WERI-Rb-1 (cell line): ENCODE measurements at regions not wholly inside any gene's neighbourhood (a gene's known extent, or its start where the extent isn't known, plus 50 kb on each side); places are given as distances from the start of the nearest gene placed in this dataset.

Experiments used
- DNase-seq: peaks from one replicate; pipeline ENCODE4 v3.0.0-alpha.2; 2020
- H3K27ac ChIP-seq: fragments of 250-450 bp; sonication (Bioruptor Pico); 2 replicates; pipeline ENCODE4 v1.5.1; 2020; ENCODE audit warnings: mild to moderate bottlenecking, moderate library complexity
- H3K27me3 ChIP-seq: fragments of 250-450 bp; sonication (Bioruptor Pico); 2 replicates; pipeline ENCODE4 v1.5.1; 2021; ENCODE audit warnings: mild to moderate bottlenecking, low read depth, moderate library complexity; ENCODE audit not compliant: insufficient read depth, severe bottlenecking
- H3K36me3 ChIP-seq: fragments of 250-450 bp; sonication (Bioruptor Pico); 2 replicates; pipeline ENCODE4 v1.5.1; 2020; ENCODE audit warnings: mild to moderate bottlenecking, moderate library complexity
- H3K4me3 ChIP-seq: 2 replicates; pipeline ENCODE4 v1.5.1; 2011; ENCODE audit warnings: low read depth, mild to moderate bottlenecking, control low read depth, low read length
- H3K9me3 ChIP-seq: fragments of 250-450 bp; sonication (Bioruptor Pico); 2 replicates; pipeline ENCODE4 v1.5.1; 2021; ENCODE audit warnings: mild to moderate bottlenecking, moderate library complexity; ENCODE audit not compliant: severe bottlenecking
- TF ChIP-seq, protein P1 (sequence below): IDR thresholded peaks from 2 replicates; pipeline ENCODE4 v1.5.1; 2011; ENCODE audit warnings: low read depth, mild to moderate bottlenecking, control low read depth, inconsistent platforms, low read length

DNA sequence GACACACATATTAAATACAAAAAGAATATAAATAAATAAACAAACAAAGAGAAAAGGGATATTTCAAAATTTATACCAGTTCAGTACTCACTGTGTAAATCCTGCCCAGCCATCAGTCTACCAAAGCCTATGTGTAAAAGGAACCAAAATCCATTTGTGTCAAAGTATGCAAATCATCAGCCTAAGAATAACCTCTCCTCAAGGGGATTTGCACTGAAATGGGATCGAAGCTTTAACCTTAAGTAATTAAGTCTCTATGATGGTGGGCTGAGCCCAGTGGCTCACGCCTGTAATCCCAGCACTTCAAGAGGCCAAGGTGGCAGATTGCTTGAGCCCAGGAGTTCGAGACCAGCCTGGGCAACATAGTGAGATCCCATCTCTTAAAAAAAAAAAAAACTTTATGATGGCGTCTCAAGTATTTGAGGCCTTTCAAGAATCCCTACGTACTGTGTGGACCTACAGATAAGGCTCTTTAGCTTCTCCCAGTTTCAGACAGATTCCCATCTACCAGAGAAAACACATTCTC is 57.8 kb upstream of the METAP2 start:
- H3K36me3 ChIP-seq, result no peaks in the 10 kb centered on the region
- no peaks in the 10 kb centered on the region for H3K27me3 ChIP-seq
- no peaks in the 10 kb centered on the region for H3K9me3 ChIP-seq
- TF ChIP-seq, protein P1, sequence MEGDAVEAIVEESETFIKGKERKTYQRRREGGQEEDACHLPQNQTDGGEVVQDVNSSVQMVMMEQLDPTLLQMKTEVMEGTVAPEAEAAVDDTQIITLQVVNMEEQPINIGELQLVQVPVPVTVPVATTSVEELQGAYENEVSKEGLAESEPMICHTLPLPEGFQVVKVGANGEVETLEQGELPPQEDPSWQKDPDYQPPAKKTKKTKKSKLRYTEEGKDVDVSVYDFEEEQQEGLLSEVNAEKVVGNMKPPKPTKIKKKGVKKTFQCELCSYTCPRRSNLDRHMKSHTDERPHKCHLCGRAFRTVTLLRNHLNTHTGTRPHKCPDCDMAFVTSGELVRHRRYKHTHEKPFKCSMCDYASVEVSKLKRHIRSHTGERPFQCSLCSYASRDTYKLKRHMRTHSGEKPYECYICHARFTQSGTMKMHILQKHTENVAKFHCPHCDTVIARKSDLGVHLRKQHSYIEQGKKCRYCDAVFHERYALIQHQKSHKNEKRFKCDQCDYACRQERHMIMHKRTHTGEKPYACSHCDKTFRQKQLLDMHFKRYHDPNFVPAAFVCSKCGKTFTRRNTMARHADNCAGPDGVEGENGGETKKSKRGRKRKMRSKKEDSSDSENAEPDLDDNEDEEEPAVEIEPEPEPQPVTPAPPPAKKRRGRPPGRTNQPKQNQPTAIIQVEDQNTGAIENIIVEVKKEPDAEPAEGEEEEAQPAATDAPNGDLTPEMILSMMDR, result no peak
- peak; percentile 18 for DNase-seq
- no peak overlapping the region for H3K27ac ChIP-seq
- no peak overlapping the region for H3K4me3 ChIP-seq

DNA sequence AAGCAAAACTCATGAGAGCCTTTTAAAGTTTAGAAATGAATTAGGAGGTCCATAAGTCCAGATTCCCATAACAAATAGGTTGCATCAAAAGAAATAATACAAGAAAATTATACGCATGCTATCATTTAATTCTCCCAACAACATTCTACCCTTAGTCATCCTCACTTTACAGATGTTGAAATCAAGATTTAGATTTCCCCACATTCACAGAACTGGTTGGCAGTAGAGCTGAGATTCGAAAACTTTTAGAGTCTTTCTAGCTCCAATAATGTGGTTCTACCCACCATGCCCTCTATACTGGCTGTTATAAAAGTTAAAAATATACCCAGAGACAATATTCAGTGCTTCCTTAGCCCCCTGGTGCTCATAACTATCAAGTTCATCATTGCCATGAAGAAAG is 56.6 kb upstream of the METAP2 start:
- H3K27me3 ChIP-seq, result no peaks in the 10 kb centered on the region
- no peaks in the 10 kb centered on the region for H3K36me3 ChIP-seq
- H3K9me3 ChIP-seq, result no peaks in the 10 kb centered on the region
- H3K4me3 ChIP-seq, result no peak overlapping the region
- DNase-seq, result no peak
- no peak overlapping the region for H3K27ac ChIP-seq
- TF ChIP-seq, protein P1, result no peak

DNA sequence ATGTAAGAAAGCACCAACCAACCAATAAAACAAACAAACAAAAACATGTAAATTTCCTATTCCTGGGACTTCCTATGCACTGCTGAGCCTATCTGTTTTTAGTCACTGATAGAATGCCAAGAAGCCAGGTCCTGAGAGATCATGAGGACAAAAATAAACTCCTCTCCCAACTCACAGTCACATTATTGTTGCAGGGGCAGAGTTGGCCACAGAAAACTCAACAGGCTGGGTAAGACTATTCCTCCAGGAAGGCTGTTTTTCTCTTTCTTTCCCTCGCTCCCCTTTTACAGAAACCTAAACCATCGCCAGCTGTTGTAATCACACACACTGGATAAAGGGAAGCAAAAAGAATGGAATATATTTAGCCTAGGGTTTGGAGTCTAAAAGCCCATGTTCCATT is 55.8 kb upstream of the METAP2 start:
- no peak for DNase-seq
- Histone ChIP-seq H3K9me3 (no peaks in the 10 kb centered on the region), H3K27me3 (no peaks in the 10 kb centered on the region), H3K4me3 (no peak overlapping the region), H3K36me3 (no peaks in the 10 kb centered on the region), H3K27ac (no peak overlapping the region)
- TF ChIP-seq, protein P1, result no peak
